ENCODE measurements at regions not wholly inside any gene's neighbourhood (a gene's known extent, or its start where the extent isn't known, plus 50 kb on each side); places are given as distances from the start of the nearest gene placed in this dataset.

GRCh38 chr4:164423819-164424218, 330.1 kb upstream of the SMIM31 start:
- intact Hi-C loops (cut with DNase I) = no loop called here
- Histone ChIP-seq H3K27ac (no peak overlapping the region), H3K36me3 (no peaks in the 10 kb centered on the region), H3K4me3 (no peak overlapping the region), H3K27me3 (no peaks in the 10 kb centered on the region), H3K4me1 (no peaks in the 10 kb centered on the region), H3K9me3 (peaks cover 0 to 33% (median 6%) of the 10 kb centered on the region in 11 donors)
- DNase-seq (no peak), ATAC-seq (no peak)
- TF ChIP-seq, protein P1, sequence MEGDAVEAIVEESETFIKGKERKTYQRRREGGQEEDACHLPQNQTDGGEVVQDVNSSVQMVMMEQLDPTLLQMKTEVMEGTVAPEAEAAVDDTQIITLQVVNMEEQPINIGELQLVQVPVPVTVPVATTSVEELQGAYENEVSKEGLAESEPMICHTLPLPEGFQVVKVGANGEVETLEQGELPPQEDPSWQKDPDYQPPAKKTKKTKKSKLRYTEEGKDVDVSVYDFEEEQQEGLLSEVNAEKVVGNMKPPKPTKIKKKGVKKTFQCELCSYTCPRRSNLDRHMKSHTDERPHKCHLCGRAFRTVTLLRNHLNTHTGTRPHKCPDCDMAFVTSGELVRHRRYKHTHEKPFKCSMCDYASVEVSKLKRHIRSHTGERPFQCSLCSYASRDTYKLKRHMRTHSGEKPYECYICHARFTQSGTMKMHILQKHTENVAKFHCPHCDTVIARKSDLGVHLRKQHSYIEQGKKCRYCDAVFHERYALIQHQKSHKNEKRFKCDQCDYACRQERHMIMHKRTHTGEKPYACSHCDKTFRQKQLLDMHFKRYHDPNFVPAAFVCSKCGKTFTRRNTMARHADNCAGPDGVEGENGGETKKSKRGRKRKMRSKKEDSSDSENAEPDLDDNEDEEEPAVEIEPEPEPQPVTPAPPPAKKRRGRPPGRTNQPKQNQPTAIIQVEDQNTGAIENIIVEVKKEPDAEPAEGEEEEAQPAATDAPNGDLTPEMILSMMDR (IDR thresholded peaks at IDR 0.05) = no peak
- 29 to 36% methylated on average over 1 of the region's 1 CpG for WGBS, 2 donors

- TF ChIP-seq, protein P1 (IDR thresholded peaks at IDR 0.05) = no peak
- intact Hi-C loops (cut with DNase I) = no loop called here
- ATAC-seq (no peak), DNase-seq (no peak)
- WGBS, 2 donors = 56 to 62% methylated on average over 4 of the region's 4 CpGs
- Histone ChIP-seq H3K27me3 (no peaks in the 10 kb centered on the region), H3K4me3 (no peak overlapping the region), H3K27ac (no peak overlapping the region), H3K4me1 (no peaks in the 10 kb centered on the region), H3K9me3 (peaks cover 0 to 25% (median 6%) of the 10 kb centered on the region in 11 donors), H3K36me3 (no peaks in the 10 kb centered on the region)
These were observed 329.1 kb upstream of the SMIM31 start for GRCh38 chr4:164424846-164425245.

DNA sequence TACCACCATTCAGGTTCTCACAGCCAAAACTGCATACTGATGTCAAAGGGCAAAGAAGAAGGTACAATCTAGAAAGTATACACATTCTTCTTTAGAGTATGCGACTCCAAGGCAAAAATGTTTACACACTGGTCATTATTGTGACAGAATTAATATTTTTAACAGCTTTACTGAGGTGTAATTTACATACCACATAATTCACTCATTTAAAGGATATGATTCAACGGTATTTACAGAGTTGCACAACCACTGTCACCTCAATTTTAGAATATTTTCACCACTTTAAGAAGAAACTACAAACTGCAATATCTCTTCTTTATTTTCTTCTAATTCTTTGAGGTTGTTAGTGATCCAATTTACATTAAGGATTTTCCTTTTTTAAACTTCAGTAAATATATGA, 325.4 kb upstream of the SMIM31 start:
- TF ChIP-seq, protein P1 (IDR thresholded peaks at IDR 0.05) = no peak
- Histone ChIP-seq H3K4me1 (no peaks in the 10 kb centered on the region), H3K36me3 (no peaks in the 10 kb centered on the region), H3K4me3 (no peak overlapping the region), H3K27ac (no peak overlapping the region), H3K9me3 (no peaks in the 10 kb centered on the region), H3K27me3 (no peaks in the 10 kb centered on the region)
- WGBS, 2 donors = 65 to 72% methylated on average over 2 of the region's 2 CpGs
- no peak for DNase-seq
- intact Hi-C loops (cut with DNase I) = no loop called here
- ATAC-seq = no peak

GRCh38 chr4:164438321-164438720, 315.6 kb upstream of the SMIM31 start:
- Histone ChIP-seq H3K4me1 (no peaks in the 10 kb centered on the region), H3K4me3 (no peak overlapping the region), H3K9me3 (no peaks in the 10 kb centered on the region), H3K27me3 (no peaks in the 10 kb centered on the region), H3K36me3 (no peaks in the 10 kb centered on the region), H3K27ac (no peak overlapping the region)
- TF ChIP-seq, protein P1 (IDR thresholded peaks at IDR 0.05) = no peak
- 54 to 72% methylated on average over 3 of the region's 3 CpGs for WGBS, 2 donors
- DNase-seq (no peak), ATAC-seq (no peak)
- intact Hi-C loops (cut with DNase I) = no loop called here

DNA sequence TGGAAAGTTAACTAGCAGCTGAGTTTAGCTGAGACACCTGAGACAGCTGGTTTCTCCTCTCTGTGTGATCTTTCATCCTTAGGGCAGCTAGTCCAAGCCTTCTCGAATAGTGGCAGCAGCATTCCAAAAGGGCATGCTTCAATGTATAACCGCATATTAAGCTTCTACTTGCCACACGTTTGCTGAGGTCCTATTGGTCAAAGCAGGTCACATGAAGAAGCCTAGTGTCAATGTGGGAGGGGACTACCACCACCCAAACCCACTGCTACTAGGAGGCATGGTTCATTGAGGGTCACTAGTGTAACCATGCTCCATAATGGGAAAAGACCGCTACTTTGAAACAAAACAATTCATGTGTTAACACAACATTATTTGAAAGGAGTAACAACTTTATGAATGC, 314.9 kb upstream of the SMIM31 start:
- DNase-seq (no peak), ATAC-seq (no peak)
- intact Hi-C loops (cut with DNase I) = no loop called here
- Histone ChIP-seq H3K9me3 (no peaks in the 10 kb centered on the region), H3K4me1 (no peaks in the 10 kb centered on the region), H3K36me3 (no peaks in the 10 kb centered on the region), H3K27ac (no peak overlapping the region), H3K27me3 (no peaks in the 10 kb centered on the region), H3K4me3 (no peak overlapping the region)
- TF ChIP-seq, protein P1 (IDR thresholded peaks at IDR 0.05) = no peak
- WGBS, 2 donors = 62 to 80% methylated on average over 4 of the region's 4 CpGs
